ENCODE measurements at regions not wholly inside any gene's neighbourhood (a gene's known extent, or its start where the extent isn't known, plus 50 kb on each side); places are given as distances from the start of the nearest gene placed in this dataset.

DNA sequence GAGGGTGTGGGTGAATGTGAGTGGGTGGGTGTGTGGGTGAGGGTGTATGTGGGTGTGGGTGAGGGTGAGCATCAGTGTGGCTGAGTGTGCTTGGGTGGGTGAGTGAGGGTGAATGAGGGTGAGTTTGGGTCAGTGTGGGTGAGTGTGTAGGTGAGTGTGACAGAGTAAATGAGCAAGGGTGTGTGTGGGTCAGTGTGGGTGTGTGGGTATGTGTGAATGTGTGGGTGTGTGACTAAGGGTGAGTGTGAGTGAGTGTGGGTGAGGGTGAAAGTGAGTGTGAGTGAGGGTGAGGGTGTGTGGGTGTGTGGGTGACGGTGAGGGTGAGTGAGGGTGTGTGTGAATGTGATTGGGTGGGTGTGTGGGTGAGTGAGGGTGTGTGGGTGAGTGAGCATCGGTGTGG, 1676.7 kb upstream of the TENM3 start:
- H3K4me3 ChIP-seq (replicated peaks; ENCODE audit: low read depth, low read length) = no peak overlapping the region
- DNase-seq (ENCODE audit: extremely low read depth, low read depth) = no peak
- TF ChIP-seq, protein P1, sequence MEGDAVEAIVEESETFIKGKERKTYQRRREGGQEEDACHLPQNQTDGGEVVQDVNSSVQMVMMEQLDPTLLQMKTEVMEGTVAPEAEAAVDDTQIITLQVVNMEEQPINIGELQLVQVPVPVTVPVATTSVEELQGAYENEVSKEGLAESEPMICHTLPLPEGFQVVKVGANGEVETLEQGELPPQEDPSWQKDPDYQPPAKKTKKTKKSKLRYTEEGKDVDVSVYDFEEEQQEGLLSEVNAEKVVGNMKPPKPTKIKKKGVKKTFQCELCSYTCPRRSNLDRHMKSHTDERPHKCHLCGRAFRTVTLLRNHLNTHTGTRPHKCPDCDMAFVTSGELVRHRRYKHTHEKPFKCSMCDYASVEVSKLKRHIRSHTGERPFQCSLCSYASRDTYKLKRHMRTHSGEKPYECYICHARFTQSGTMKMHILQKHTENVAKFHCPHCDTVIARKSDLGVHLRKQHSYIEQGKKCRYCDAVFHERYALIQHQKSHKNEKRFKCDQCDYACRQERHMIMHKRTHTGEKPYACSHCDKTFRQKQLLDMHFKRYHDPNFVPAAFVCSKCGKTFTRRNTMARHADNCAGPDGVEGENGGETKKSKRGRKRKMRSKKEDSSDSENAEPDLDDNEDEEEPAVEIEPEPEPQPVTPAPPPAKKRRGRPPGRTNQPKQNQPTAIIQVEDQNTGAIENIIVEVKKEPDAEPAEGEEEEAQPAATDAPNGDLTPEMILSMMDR (IDR thresholded peaks at IDR 0.05; ENCODE audit: low read depth, low read length, missing control alignments) = no peak

DNA sequence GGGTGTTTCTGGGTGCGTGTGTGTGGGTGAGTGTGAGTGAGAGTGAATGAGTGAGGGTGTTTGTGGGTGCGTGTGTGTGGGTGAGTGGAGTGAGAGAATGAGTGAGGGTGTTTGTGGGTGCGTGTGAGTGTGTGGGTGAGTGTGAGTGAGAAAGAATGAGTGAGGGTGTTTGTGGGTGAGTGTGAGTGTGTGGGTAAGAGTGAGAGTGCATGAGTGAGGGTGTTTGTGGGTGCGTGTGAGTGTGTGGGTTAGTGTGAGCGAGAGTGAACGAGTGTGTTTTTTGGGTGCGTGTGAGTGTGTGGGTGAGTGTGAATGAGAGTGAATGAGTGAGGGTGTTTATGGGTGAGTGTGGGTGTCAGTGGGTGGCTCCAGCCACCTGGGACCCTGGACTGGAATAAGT, 1676.1 kb upstream of the TENM3 start:
- TF ChIP-seq, protein P1 (IDR thresholded peaks at IDR 0.05; ENCODE audit: low read depth, low read length, missing control alignments) = no peak
- H3K4me3 ChIP-seq (replicated peaks; ENCODE audit: low read depth, low read length) = no peak overlapping the region
- DNase-seq (ENCODE audit: extremely low read depth, low read depth) = no peak

DNA sequence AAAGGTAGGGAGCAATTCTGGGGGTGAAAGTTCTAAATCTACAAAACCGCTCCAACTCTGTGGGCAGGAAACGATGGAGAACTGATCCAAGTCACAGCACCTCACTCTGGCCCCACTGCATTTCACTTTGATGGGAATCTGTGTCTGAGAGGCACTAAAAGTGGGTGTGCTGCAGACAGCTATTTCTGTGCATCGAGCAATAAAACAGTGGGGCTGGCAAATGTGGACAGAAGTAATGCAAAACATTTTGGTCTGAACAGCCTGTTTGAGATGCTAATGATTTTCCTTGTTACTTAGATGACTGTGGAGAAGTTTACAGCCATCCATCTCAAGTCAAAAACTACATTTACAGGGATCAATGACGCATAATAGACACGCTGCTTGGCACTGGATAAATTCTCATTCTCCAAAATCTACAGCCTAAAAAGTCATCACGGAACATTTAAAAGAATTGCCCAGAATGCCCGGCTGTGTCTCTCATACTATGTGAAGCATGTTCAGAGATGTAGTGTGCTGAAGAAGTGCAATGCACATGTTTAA, 1671.6 kb upstream of the TENM3 start:
- DNase-seq (ENCODE audit: extremely low read depth, low read depth) = no peak
- TF ChIP-seq, protein P1 (IDR thresholded peaks at IDR 0.05; ENCODE audit: low read depth, low read length, missing control alignments) = no peak

DNA sequence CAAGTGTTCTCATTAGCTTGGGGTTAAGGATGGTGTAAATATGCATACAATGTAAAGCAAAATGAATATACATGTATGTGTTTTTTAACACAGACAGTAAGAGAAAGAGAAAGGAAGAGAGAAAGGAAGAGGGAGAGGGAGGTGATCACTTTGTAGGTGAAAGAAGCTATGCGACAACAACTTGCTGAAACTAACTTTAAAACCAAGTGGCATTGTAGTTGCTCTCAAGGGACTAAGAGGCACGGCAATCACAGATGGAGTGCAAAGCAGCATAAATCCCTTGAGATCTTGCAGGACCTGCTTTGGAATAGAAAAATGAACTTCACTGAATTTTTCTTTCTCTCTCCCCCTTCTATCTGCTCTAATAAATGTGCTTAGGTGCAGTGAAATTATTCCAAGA, 1665.0 kb upstream of the TENM3 start:
- no peak for DNase-seq (ENCODE audit: extremely low read depth, low read depth)
- TF ChIP-seq, protein P1 (IDR thresholded peaks at IDR 0.05; ENCODE audit: low read depth, low read length, missing control alignments) = no peak
- H3K4me3 ChIP-seq (replicated peaks; ENCODE audit: low read depth, low read length) = no peak overlapping the region

More for the DNA sequence above, 1671.6 kb upstream of the TENM3 start:
- no peak overlapping the region for H3K4me3 ChIP-seq (replicated peaks; ENCODE audit: low read depth, low read length)

DNA sequence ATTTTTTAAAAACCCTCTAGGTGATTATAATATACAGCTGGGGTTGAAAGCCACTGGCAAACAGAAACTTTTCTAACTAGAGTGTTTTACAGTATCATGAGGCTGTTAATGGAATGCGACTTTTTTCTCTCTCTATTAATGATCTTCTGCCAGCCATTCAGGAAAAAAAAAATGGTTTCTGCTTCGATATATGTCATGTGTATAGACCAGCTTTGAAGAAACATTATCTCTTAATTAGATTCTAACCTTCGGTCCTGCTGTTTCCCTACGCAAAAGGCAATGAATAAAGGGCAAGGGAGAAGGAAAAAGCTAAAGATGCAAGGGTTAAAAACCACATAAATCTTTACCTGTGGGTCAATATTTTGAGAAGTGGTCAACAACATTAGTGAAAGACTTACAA, 1662.1 kb upstream of the TENM3 start:
- no peak overlapping the region for H3K4me3 ChIP-seq (replicated peaks; ENCODE audit: low read depth, low read length)
- TF ChIP-seq, protein P1 (IDR thresholded peaks at IDR 0.05; ENCODE audit: low read depth, low read length, missing control alignments) = no peak
- DNase-seq (ENCODE audit: extremely low read depth, low read depth) = no peak

DNA sequence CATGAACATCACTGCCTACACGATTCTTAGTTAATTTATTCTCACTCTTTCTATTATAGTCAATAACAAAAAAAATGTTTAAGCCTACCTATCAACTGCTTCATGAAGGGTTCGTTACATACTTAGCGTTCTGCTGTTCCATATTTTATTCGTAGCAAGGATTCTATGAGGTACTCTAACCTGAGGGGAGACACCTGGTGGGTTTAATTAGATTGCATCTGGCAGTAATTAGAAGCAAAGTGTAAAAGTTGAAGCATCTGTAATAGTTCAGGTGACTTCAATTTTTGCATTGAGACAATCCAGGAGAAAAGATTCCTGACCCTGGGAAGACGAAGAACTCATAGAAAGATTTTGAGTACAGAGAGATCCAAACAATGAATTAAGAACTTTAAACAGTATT, 1655.8 kb upstream of the TENM3 start:
- TF ChIP-seq, protein P1 (IDR thresholded peaks at IDR 0.05; ENCODE audit: low read depth, low read length, missing control alignments) = no peak
- H3K4me3 ChIP-seq (replicated peaks; ENCODE audit: low read depth, low read length) = no peak overlapping the region
- no peak for DNase-seq (ENCODE audit: extremely low read depth, low read depth)

DNA sequence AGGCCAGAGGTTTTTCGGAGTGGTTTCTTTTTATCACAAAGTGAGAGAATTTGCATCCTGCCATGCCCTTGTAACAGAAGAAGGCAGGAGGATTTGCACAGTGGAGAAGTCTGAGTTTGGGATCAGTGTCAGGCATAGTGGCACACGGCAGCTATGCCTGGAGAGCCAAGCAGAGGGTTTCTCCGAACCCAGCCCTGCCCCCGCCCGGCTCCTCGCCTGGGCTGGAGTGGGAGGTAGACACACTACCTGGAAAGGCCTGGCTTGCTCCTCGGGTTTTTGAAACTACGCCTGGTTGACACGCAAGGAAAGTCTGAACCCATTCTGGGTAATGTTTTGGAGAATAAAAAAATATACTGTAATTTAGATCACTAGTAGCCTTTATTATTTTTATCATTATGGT, 1653.6 kb upstream of the TENM3 start:
- TF ChIP-seq, protein P1 (IDR thresholded peaks at IDR 0.05; ENCODE audit: low read depth, low read length, missing control alignments) = no peak

More for the DNA sequence above, 1653.6 kb upstream of the TENM3 start:
- DNase-seq (ENCODE audit: extremely low read depth, low read depth) = no peak
- H3K4me3 ChIP-seq (replicated peaks; ENCODE audit: low read depth, low read length) = no peak overlapping the region

All from HFF-Myc (cell line).